GM18502 (cell line): ENCODE measurements at regions not wholly inside any gene's neighbourhood (a gene's known extent, or its start where the extent isn't known, plus 50 kb on each side); places are given as distances from the start of the nearest gene placed in this dataset.

Source experiments
- ATAC-seq: cut with Tn5 transposase; IDR thresholded peaks from one replicate; pipeline ENCODE4 v1.9.1; 2021; ENCODE audit warnings: mild to moderate bottlenecking; ENCODE audit not compliant: unreplicated experiment, poor library complexity

GRCh38 chr19:28502879-28503734 is 709.8 kb downstream of the UQCRFS1 start:
- no peak for ATAC-seq

GRCh38 chr19:28501976-28502375 is 711.0 kb downstream of the UQCRFS1 start:
- no peak for ATAC-seq

GRCh38 chr19:28500982-28501630 is 711.8 kb downstream of the UQCRFS1 start:
- no peak for ATAC-seq

- no peak for ATAC-seq
Measured at GRCh38 chr19:28500296-28500695, 712.7 kb downstream of the UQCRFS1 start.

GRCh38 chr19:28498404-28498976 is 714.5 kb downstream of the UQCRFS1 start:
- no peak for ATAC-seq

- ATAC-seq: no peak
Measured at GRCh38 chr19:28497887-28498286, 715.1 kb downstream of the UQCRFS1 start.

GRCh38 chr19:28497137-28497536 is 715.8 kb downstream of the UQCRFS1 start:
- no peak for ATAC-seq

GRCh38 chr19:28495046-28495445 is 717.9 kb downstream of the UQCRFS1 start:
- ATAC-seq: no peak

GRCh38 chr19:28494461-28494860 is 718.5 kb downstream of the UQCRFS1 start:
- no peak for ATAC-seq

GRCh38 chr19:28493884-28494283 is 719.1 kb downstream of the UQCRFS1 start:
- ATAC-seq: no peak

GRCh38 chr19:28492621-28493020 is 720.3 kb downstream of the UQCRFS1 start:
- no peak for ATAC-seq

- no peak for ATAC-seq
Measured at GRCh38 chr19:28492201-28492600, 720.8 kb downstream of the UQCRFS1 start.

GRCh38 chr19:28489776-28490175 is 723.2 kb downstream of the UQCRFS1 start:
- no peak for ATAC-seq

- ATAC-seq: no peak
Measured at GRCh38 chr19:28489126-28489660, 723.8 kb downstream of the UQCRFS1 start.

GRCh38 chr19:28487999-28488398 is 725.0 kb downstream of the UQCRFS1 start:
- no peak for ATAC-seq

GRCh38 chr19:28486926-28487325 is 726.0 kb downstream of the UQCRFS1 start:
- no peak for ATAC-seq

GRCh38 chr19:28486473-28486872 is 726.5 kb downstream of the UQCRFS1 start:
- ATAC-seq: no peak

GRCh38 chr19:28485292-28485691 is 727.7 kb downstream of the UQCRFS1 start:
- no peak for ATAC-seq

- no peak for ATAC-seq
Measured at GRCh38 chr19:28483197-28483596, 729.8 kb downstream of the UQCRFS1 start.

- no peak for ATAC-seq
Measured at GRCh38 chr19:28482221-28482620, 730.7 kb downstream of the UQCRFS1 start.

GRCh38 chr19:28481674-28482073 is 731.3 kb downstream of the UQCRFS1 start:
- ATAC-seq: no peak
